ENCODE measurements at regions not wholly inside any gene's neighbourhood (a gene's known extent, or its start where the extent isn't known, plus 50 kb on each side); places are given as distances from the start of the nearest gene placed in this dataset.
"Not testable (repeated sequence)": the region's sequence is repeated elsewhere in the genome, so short reads cannot be mapped to it uniquely, and the experiment has no call there.

GRCh38 chr1:54480525-54480848 is 67.5 kb upstream of the ACOT11 start:
- intact Hi-C loops (cut with micrococcal nuclease): no loop called here
- peaks cover 13% of the 10 kb centered on the region for H3K27me3 Mint-ChIP-seq
- DNase-seq: no peak
- H3K9me3 Mint-ChIP-seq: no peaks in the 10 kb centered on the region
- H3K4me3 Mint-ChIP-seq: no peak overlapping the region
- no peaks in the 10 kb centered on the region for H3K36me3 Mint-ChIP-seq (ENCODE audit: low read depth)
- peak overlapping the region; percentile 34 for H3K27ac Mint-ChIP-seq
- H3K4me1 Mint-ChIP-seq: peaks cover 37% of the 10 kb centered on the region

- intact Hi-C loops (cut with micrococcal nuclease): no loop called here
- H3K4me1 Mint-ChIP-seq: peaks cover 35% of the 10 kb centered on the region
- H3K4me3 Mint-ChIP-seq: no peak overlapping the region
- no peaks in the 10 kb centered on the region for H3K36me3 Mint-ChIP-seq (ENCODE audit: low read depth)
- no peak for DNase-seq
- H3K27ac Mint-ChIP-seq: no peak overlapping the region
- H3K27me3 Mint-ChIP-seq: peaks cover 12% of the 10 kb centered on the region
- H3K9me3 Mint-ChIP-seq: no peaks in the 10 kb centered on the region
Observed at GRCh38 chr1:54479841-54480524, 68.0 kb upstream of the ACOT11 start.

GRCh38 chr1:54479251-54479650 is 68.8 kb upstream of the ACOT11 start:
- Mint-ChIP-seq H3K9me3 (no peaks in the 10 kb centered on the region), H3K27ac (no peak overlapping the region), H3K4me1 (peaks cover 37% of the 10 kb centered on the region), H3K27me3 (peaks cover 15% of the 10 kb centered on the region), H3K36me3 (ENCODE audit: low read depth) (no peaks in the 10 kb centered on the region), H3K4me3 (no peak overlapping the region)
- intact Hi-C loops (cut with micrococcal nuclease): no loop called here
- no peak for DNase-seq

- peaks cover 39% of the 10 kb centered on the region for H3K4me1 Mint-ChIP-seq
- H3K27me3 Mint-ChIP-seq: peaks cover 25% of the 10 kb centered on the region
- H3K27ac Mint-ChIP-seq: no peak overlapping the region
- no peaks in the 10 kb centered on the region for H3K9me3 Mint-ChIP-seq
- intact Hi-C loops (cut with micrococcal nuclease): no loop called here
- H3K36me3 Mint-ChIP-seq (ENCODE audit: low read depth): no peaks in the 10 kb centered on the region
- no peak for DNase-seq
- no peak overlapping the region for H3K4me3 Mint-ChIP-seq
Observed at GRCh38 chr1:54477153-54477561, 70.9 kb upstream of the ACOT11 start.

GRCh38 chr1:54476530-54477109 is 70.4 kb upstream of the SSBP3 start:
- peak overlapping the region; percentile 31 for H3K4me3 Mint-ChIP-seq
- no peak overlapping the region for H3K27ac Mint-ChIP-seq
- peaks cover 36% of the 10 kb centered on the region for H3K4me1 Mint-ChIP-seq
- peaks cover 25% of the 10 kb centered on the region for H3K27me3 Mint-ChIP-seq
- intact Hi-C loops (cut with micrococcal nuclease): no loop called here
- no peaks in the 10 kb centered on the region for H3K9me3 Mint-ChIP-seq
- H3K36me3 Mint-ChIP-seq (ENCODE audit: low read depth): no peaks in the 10 kb centered on the region
- no peak for DNase-seq

GRCh38 chr1:54475946-54476516 is 69.8 kb upstream of the SSBP3 start:
- H3K4me3 Mint-ChIP-seq: peak overlapping the region; percentile 31
- H3K27me3 Mint-ChIP-seq: peaks cover 25% of the 10 kb centered on the region
- intact Hi-C loops (cut with micrococcal nuclease): no loop called here
- DNase-seq: no peak
- no peaks in the 10 kb centered on the region for H3K9me3 Mint-ChIP-seq
- H3K4me1 Mint-ChIP-seq: peaks cover 30% of the 10 kb centered on the region
- H3K36me3 Mint-ChIP-seq (ENCODE audit: low read depth): no peaks in the 10 kb centered on the region
- no peak overlapping the region for H3K27ac Mint-ChIP-seq

GRCh38 chr1:54475357-54475881 is 69.2 kb upstream of the SSBP3 start:
- H3K4me1 Mint-ChIP-seq: peaks cover 25% of the 10 kb centered on the region
- DNase-seq: peak; percentile 74
- peak overlapping the region; percentile 35 for H3K4me3 Mint-ChIP-seq
- H3K9me3 Mint-ChIP-seq: no peaks in the 10 kb centered on the region
- H3K27me3 Mint-ChIP-seq: peaks cover 25% of the 10 kb centered on the region
- no peaks in the 10 kb centered on the region for H3K36me3 Mint-ChIP-seq (ENCODE audit: low read depth)
- H3K27ac Mint-ChIP-seq: no peak overlapping the region
- intact Hi-C loops (cut with micrococcal nuclease): no loop called here

- peaks cover 19% of the 10 kb centered on the region for H3K4me1 Mint-ChIP-seq
- H3K27ac Mint-ChIP-seq: no peak overlapping the region
- DNase-seq: peak; percentile 72
- H3K27me3 Mint-ChIP-seq: peaks cover 23% of the 10 kb centered on the region
- H3K36me3 Mint-ChIP-seq (ENCODE audit: low read depth): no peaks in the 10 kb centered on the region
- peak overlapping the region; percentile 71 for H3K4me3 Mint-ChIP-seq
- intact Hi-C loops (cut with micrococcal nuclease): no loop called here
- H3K9me3 Mint-ChIP-seq: no peaks in the 10 kb centered on the region
Observed at GRCh38 chr1:54474310-54475251, 68.4 kb upstream of the SSBP3 start.

GRCh38 chr1:54471588-54471987 is 65.4 kb upstream of the SSBP3 start:
- H3K27ac Mint-ChIP-seq: no peak overlapping the region
- peaks cover 14% of the 10 kb centered on the region for H3K4me1 Mint-ChIP-seq
- peaks cover 28% of the 10 kb centered on the region for H3K27me3 Mint-ChIP-seq
- DNase-seq: peak; percentile 49
- intact Hi-C loops (cut with micrococcal nuclease): no loop called here
- H3K36me3 Mint-ChIP-seq (ENCODE audit: low read depth): no peaks in the 10 kb centered on the region
- H3K4me3 Mint-ChIP-seq: no peak overlapping the region
- H3K9me3 Mint-ChIP-seq: no peaks in the 10 kb centered on the region

GRCh38 chr1:54469444-54469843 is 63.2 kb upstream of the SSBP3 start:
- H3K36me3 Mint-ChIP-seq (ENCODE audit: low read depth); H3K4me3 Mint-ChIP-seq; H3K9me3 Mint-ChIP-seq; intact Hi-C loops (cut with micrococcal nuclease); DNase-seq: not testable (repeated sequence)
- H3K27ac Mint-ChIP-seq: peak overlapping the region; percentile 27
- peaks cover 11% of the 10 kb centered on the region for H3K4me1 Mint-ChIP-seq
- peaks cover 20% of the 10 kb centered on the region for H3K27me3 Mint-ChIP-seq

GRCh38 chr1:54468288-54469084 is 62.3 kb upstream of the SSBP3 start:
- H3K36me3 Mint-ChIP-seq (ENCODE audit: low read depth); H3K9me3 Mint-ChIP-seq; H3K27ac Mint-ChIP-seq; intact Hi-C loops (cut with micrococcal nuclease); H3K4me3 Mint-ChIP-seq: not testable (repeated sequence)
- DNase-seq: peak; percentile 53
- Mint-ChIP-seq H3K4me1 (peaks cover 17% of the 10 kb centered on the region), H3K27me3 (peaks cover 10% of the 10 kb centered on the region)

GRCh38 chr1:54465351-54465811 is 59.2 kb upstream of the SSBP3 start:
- Mint-ChIP-seq H3K4me3 (no peak overlapping the region), H3K9me3 (no peaks in the 10 kb centered on the region), H3K36me3 (ENCODE audit: low read depth) (no peaks in the 10 kb centered on the region), H3K4me1 (peaks cover 22% of the 10 kb centered on the region), H3K27me3 (peaks cover 4% of the 10 kb centered on the region), H3K27ac (peak overlapping the region; percentile 48)
- DNase-seq: peak; percentile 52
- intact Hi-C loops (cut with micrococcal nuclease): no loop called here
